GM19452 (cell line): ENCODE measurements at regions not wholly inside any gene's neighbourhood (a gene's known extent, or its start where the extent isn't known, plus 50 kb on each side); places are given as distances from the start of the nearest gene placed in this dataset.
"Not testable (repeated sequence)": the region's sequence is repeated elsewhere in the genome, so short reads cannot be mapped to it uniquely, and the experiment has no call there.

Experiments
- ATAC-seq: cut with Tn5 transposase; IDR thresholded peaks from one replicate; pipeline ENCODE4 v1.9.1; 2021; ENCODE audit not compliant: unreplicated experiment

DNA sequence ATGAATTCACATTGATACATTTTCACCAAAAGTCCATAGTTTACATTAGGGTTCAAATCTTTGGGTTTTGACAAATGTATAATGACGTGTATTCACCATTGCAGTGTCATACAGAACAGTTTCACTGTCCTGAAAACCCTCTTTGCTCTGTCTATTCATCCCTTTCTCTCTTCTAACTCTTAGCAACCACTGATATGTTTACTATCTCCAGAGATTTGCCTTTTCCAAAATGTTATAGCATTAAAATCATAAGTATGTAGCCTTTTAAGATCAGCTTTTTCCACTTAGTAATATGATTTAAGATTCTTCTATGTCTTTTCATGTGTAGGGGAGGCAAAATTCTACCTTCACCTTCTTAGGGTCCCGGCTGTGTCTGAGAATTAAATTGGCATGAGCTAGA lies 203.8 kb downstream of the TPRG1 start:
- ATAC-seq: no peak

- ATAC-seq: no peak
Measured at GRCh38 chr3:189383630-189384029, 211.9 kb downstream of the TPRG1 start.

DNA sequence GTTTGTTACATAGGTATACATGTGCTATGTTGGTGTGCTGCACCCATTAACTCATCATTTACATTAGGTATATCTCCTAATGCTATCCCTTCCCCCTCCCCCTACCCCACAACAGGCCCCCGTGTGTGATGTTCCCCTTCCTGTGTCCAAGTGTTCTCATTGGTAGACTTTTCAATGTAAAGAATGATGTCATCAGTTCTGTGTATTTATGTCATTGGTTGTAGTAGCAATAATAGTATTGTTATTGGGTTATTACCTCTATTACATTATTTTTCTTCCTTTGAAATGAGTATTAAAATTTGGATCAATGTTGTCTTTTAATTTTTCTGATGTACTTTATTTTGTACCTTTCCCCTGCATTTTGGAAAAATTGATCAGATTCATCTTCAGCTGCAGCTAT lies 214.1 kb downstream of the TPRG1 start:
- ATAC-seq: not testable (repeated sequence)

DNA sequence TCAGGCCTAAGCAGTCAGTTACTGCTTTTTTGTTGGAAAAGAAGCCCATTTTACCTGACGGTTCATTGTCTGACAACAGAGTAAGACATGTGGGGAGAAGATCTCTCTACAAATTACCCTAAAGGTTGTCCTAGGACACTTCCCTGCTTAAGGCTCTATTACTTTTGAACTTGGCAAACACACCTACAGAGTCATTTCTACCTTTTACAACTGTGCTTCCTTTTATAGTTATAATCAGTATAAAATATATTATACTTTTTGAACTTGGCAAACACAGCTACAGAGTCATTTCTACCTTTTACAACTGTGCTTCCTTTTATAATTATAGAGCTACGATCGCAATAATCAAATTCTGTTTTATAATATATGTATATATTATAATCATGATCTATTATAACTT lies 215.0 kb downstream of the TPRG1 start:
- no peak for ATAC-seq

DNA sequence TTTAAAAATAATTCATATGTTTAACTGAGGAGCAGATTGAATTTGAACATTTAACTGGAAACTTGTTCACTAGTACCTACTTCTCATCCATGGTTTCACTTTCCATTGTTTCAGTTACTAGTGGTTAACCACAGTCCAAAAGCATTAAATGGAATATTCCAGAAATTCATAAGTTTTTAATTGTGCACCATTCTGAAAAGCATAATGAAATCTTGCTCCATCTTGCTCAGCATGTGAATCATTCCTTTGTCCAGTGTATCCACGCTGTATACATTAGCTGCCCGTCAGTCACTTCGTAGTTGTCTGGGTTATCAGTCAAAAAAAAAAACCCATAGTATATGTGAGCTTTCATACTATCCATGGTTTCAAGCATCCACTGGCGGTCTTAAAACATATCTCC lies 217.6 kb downstream of the TPRG1 start:
- ATAC-seq: no peak

- ATAC-seq: no peak
Measured at GRCh38 chr3:189393598-189393997, 221.8 kb downstream of the TPRG1 start.

GRCh38 chr3:189394599-189395121 lies 222.9 kb downstream of the TPRG1 start:
- peak; percentile 90 for ATAC-seq

DNA sequence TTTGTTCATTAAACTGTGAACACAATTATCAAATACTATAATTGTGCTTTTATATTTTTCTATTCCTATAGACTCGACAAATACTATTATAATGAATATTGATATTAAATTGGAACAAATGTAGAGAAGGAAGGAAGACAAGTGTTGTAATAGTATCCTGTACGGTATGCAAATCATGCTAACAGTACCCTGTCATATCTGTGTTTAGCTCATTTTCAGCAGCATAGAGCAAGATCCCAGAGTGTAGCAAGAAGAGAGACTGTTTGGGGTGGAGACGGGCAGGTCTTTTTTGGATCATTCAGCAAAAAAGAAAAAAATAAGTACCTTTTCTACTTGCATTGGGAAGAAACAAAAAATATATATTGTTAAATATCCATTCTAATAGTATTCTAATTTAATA lies 224.1 kb downstream of the TPRG1 start:
- ATAC-seq: no peak

DNA sequence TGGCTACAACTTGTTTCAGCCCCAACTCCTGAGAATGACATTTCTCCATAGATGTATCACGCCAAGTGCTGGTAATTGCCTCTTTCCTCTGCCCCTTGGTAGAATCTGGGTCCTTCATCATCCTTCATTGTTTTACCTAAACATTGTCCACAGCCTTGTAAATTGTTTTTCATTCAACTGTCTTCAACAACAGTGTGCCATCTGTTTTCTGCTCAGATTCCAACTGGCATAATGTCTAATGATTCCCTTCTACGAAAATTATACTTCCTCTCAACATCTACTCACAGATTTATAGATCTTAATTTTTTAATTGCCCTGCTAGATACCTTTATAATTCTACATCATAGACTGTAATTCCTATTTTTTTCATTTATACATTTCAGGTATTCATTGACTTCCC lies 226.9 kb downstream of the TPRG1 start:
- ATAC-seq: no peak

GRCh38 chr3:189401196-189401595 lies 229.4 kb downstream of the TPRG1 start:
- no peak for ATAC-seq

GRCh38 chr3:189403194-189403593 lies 228.0 kb upstream of the TP63 start:
- no peak for ATAC-seq

DNA sequence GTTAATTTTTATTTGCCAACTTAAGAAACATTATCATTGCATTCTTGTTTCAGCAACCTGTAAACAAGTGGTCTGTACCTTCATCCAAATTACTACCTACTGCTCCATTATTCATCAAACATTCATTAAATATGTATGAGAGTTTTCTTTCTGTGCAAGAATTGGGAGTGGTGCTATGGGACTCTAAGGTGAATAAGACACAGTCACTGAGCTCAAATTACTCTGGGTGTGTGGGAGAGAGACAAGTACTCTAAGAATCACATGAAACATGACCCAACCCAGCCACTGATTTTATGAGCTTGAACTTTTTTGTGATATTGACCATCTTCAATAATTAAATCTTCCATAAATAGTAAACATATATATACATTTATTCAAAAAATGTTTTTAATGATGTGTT lies 227.2 kb upstream of the TP63 start:
- no peak for ATAC-seq

GRCh38 chr3:189404797-189405484 lies 226.2 kb upstream of the TP63 start:
- ATAC-seq: no peak

DNA sequence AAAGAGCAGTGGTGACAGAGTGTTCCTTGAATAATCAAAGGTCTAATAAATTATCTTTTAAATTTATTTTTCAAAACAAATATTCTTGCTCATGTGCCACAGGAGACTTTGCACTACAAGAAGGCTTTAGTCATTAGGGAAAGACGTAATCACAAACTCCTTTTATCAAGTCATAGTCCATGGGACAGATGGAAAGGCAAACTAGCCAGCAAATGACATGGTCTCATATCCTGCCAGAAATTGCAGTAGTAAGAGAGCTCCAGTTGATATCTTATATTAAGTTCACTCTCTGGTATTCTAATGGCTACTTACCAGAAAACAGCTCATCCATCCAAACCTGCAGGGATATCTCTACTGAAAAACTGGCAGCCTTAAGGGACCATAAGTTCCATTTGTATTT lies 225.0 kb upstream of the TP63 start:
- no peak for ATAC-seq

DNA sequence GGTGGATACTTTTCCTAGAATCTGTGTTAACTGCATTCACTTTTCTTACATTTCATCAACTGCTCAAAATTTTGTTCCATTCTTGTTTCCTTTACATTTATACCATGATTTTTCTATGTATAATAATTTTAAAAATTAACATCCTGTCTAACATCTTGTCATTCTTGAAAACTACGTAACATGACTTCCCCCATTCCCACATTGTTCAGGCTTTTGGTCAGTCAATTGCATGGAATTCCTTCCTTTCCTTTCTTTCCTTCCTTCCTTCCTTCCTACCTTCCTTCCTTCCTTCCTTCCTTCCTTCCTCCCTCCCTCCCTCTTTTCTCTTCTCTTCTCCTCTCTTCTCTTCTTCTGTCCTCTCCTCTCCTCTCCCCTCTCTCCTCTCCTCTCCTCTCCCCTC lies 220.7 kb upstream of the TP63 start:
- ATAC-seq: no peak

- no peak for ATAC-seq
Measured at GRCh38 chr3:189419038-189419437, 212.2 kb upstream of the TP63 start.

GRCh38 chr3:189419683-189420082 lies 211.5 kb upstream of the TP63 start:
- no peak for ATAC-seq

GRCh38 chr3:189424922-189425321 lies 206.3 kb upstream of the TP63 start:
- ATAC-seq: no peak

DNA sequence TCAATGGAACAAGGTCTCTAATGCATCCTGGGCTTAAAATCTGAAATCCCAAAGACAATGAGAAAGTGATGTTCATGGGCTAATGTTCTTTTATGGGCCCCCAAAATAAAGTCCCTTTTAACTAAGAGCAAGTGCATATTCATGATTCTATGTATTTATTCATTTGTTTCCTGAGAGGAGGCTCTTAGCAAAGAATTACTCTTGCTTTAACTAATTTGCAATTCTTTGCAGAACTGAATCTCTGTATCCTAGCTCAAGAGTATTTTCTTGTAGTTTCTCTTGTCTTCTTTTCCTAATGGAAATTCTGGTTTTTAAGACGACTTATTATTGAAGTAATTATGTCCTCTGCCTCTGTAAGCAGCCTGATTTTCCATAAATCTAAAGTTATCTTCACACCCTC lies 202.2 kb upstream of the TP63 start:
- no peak for ATAC-seq

GRCh38 chr3:189430166-189430565 lies 201.0 kb upstream of the TP63 start:
- no peak for ATAC-seq

- ATAC-seq: not testable (repeated sequence)
Measured at GRCh38 chr3:189442257-189442656, 188.9 kb upstream of the TP63 start.

DNA sequence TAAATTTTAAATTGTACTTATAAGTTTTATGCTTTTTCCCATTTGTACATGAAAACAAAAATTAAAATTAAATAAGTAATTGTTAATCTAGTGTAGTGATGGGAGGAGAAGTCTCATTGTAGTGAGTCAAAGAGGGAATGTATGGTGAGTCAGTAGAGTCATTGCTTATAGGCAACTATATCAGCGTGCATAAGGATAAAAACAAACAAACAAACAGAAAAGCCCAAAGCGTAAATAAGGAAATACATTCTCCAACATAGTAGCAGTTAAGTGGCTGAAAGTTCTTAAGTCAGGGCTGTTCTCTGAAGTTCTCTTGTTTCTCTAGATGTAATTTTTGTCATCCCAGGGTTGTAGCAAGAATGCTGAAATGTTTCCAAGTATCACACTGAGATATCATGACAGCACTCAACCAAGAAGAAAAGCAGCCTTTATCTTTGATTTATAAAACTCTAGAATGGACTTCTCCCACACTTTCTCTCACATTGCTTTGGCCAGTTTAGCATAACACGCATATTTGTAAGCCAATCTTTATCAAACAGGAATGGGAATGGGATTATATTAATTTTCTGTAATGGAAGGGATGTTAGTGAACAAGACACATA lies 184.1 kb upstream of the TP63 start:
- no peak for ATAC-seq

GRCh38 chr3:189449084-189449483 lies 182.1 kb upstream of the TP63 start:
- no peak for ATAC-seq
